HEK293T (cell line): ENCODE measurements at regions not wholly inside any gene's neighbourhood (a gene's known extent, or its start where the extent isn't known, plus 50 kb on each side); places are given as distances from the start of the nearest gene placed in this dataset.

Experiments
- ARNT ChIP-seq: fragments of 450-650 bp; IDR thresholded peaks from 2 replicates; pipeline ENCODE4 v1.6.1; 2017; ENCODE audit warnings: mild to moderate bottlenecking
- BHLHE40 ChIP-seq: fragments of 450-650 bp; IDR thresholded peaks from 2 replicates; pipeline ENCODE4 v1.6.1; 2016; ENCODE audit warnings: mild to moderate bottlenecking, moderate library complexity, borderline replicate concordance
- CTBP1 ChIP-seq: fragments of 450-650 bp; IDR thresholded peaks from 2 replicates; pipeline ENCODE4 v1.6.1; 2016; ENCODE audit warnings: borderline replicate concordance
- ELF4 ChIP-seq: fragments of 450-650 bp; IDR thresholded peaks from 2 replicates; pipeline ENCODE4 v1.6.1; 2017; ENCODE audit warnings: antibody characterized with exemption
- FOXA1 ChIP-seq: fragments of 450-650 bp; IDR thresholded peaks from 2 replicates; pipeline ENCODE4 v1.6.1; 2016; ENCODE audit warnings: mild to moderate bottlenecking
- FOXK2 ChIP-seq: fragments of 450-650 bp; IDR thresholded peaks from 2 replicates; pipeline ENCODE4 v1.6.1; 2016; ENCODE audit warnings: mild to moderate bottlenecking
- FOXM1 ChIP-seq: fragments of 450-650 bp; IDR thresholded peaks from 2 replicates; pipeline ENCODE4 v1.6.1; 2017; ENCODE audit warnings: mild to moderate bottlenecking, borderline replicate concordance
- L3MBTL2 ChIP-seq: fragments of 450-650 bp; conservative IDR thresholded peaks from 2 replicates; pipeline ENCODE4 v1.6.1; 2016; ENCODE audit warnings: mild to moderate bottlenecking
- LEF1 ChIP-seq: fragments of 450-650 bp; IDR thresholded peaks from 2 replicates; pipeline ENCODE4 v1.6.1; 2017; ENCODE audit warnings: mild to moderate bottlenecking, borderline replicate concordance
- PKNOX1 ChIP-seq: fragments of 450-650 bp; IDR thresholded peaks from 2 replicates; pipeline ENCODE4 v1.6.1; 2016
- SP1 ChIP-seq: fragments of 450-650 bp; IDR thresholded peaks from 2 replicates; pipeline ENCODE4 v1.6.1; 2017
- SUZ12 ChIP-seq: fragments of 450-650 bp; IDR thresholded peaks from 2 replicates; pipeline ENCODE4 v1.6.1; 2016; ENCODE audit warnings: mild to moderate bottlenecking
- TARDBP ChIP-seq: fragments of 450-650 bp; IDR thresholded peaks from 2 replicates; pipeline ENCODE4 v1.6.1; 2016
- ZNF384 ChIP-seq: fragments of 450-650 bp; IDR thresholded peaks from 2 replicates; pipeline ENCODE4 v1.6.1; 2016

DNA sequence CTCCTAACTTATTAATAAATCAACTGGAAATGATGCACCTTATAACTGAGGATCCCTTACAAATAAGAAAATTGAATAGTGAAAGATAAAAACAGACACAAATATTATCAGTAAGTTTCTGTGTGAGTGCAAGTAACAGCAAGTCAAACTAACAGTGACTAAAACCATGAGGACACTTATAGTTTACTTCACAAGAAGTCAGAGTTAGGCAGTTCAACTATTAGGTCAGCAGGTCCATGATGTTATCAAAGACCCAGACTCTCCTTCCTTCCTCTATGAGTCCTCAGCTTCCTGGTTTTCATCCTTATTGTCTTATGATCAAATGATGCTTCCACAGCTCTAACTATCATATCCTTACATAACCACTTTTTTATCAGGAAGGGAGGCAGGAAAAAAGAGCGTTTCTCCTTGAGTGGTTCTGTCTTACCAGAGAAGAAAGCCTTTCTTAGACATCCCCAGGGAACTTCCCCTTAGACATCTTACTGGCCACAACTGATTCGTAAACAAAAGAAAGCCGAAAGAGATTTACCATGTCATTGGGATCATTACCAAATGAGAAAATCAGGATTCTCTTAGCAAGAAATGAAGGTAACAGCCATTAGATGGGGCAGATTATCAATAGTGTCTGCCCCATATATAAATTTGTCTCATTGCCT lies 114.3 kb upstream of the LRFN2 start:
- TF ChIP-seq BHLHE40 (no peak), FOXA1 (no peak), FOXM1 (no peak), ZNF384 (no peak), TARDBP (no peak), PKNOX1 (no peak), ELF4 (no peak), LEF1 (no peak), SUZ12 (no peak), SP1 (no peak), L3MBTL2 (no peak), FOXK2 (no peak), ARNT (no peak), CTBP1 (no peak)
